Panc1 (cell line): ENCODE measurements at regions not wholly inside any gene's neighbourhood (a gene's known extent, or its start where the extent isn't known, plus 50 kb on each side); places are given as distances from the start of the nearest gene placed in this dataset.

Experiments used
- ATAC-seq: fragments of 200-7000 bp; cut with Tn5 transposase; 2 replicates; pipeline ENCODE4 v1.9.1; 2020; ENCODE audit warnings: mild to moderate bottlenecking, moderate library complexity
- BruUV-seq: library from RNA; stranded (reverse); fragments of 400-500 nt; replicated peaks from 2 replicates; lab custom pipeline; 2021; lab: Mats Ljungman, UMichigan
- CTCF ChIA-PET: fragments of 300-600 bp; sonication (Branson Sonifier 250); formaldehyde crosslinking; loops from one replicate; lab custom pipeline; 2022; ENCODE audit warnings: antibody characterized with exemption; lab: Charles Lee
- POLR2A ChIA-PET: fragments of 300-600 bp; sonication (Branson Sonifier 250); formaldehyde crosslinking; loops from one replicate; lab custom pipeline; 2022; ENCODE audit warnings: antibody characterized with exemption; lab: Charles Lee
- DNase-seq: peaks from one replicate; pipeline ENCODE4 v3.0.0-alpha.2; 2010; ENCODE audit warnings: low read depth, low spot score
- H3K27ac ChIP-seq: 2 replicates; pipeline ENCODE4 v1.5.1; 2011; ENCODE audit warnings: mild to moderate bottlenecking, low read length, inconsistent platforms
- H3K27me3 ChIP-seq: fragments of 200-500 bp; sonication (Bioruptor generic); 2 replicates; pipeline ENCODE4 v1.6.0; 2014; ENCODE audit warnings: low read length, inconsistent platforms; ENCODE audit not compliant: control insufficient read depth, insufficient read depth
- H3K36me3 ChIP-seq: fragments of 200-500 bp; sonication (Bioruptor generic); 2 replicates; pipeline ENCODE4 v1.5.1; 2014; ENCODE audit warnings: inconsistent platforms, mild to moderate bottlenecking, low read length, moderate library complexity; ENCODE audit not compliant: control insufficient read depth, insufficient read depth
- H3K4me1 ChIP-seq: 2 replicates; pipeline ENCODE4 v1.5.1; 2011; ENCODE audit warnings: inconsistent platforms, mild to moderate bottlenecking, low read length, moderate library complexity; ENCODE audit not compliant: control insufficient read depth, insufficient read depth
- H3K4me3 ChIP-seq, 2 experiments: 2 replicates each; pipeline ENCODE4 v1.5.1; 2011 to 2012; ENCODE audit warnings: low read depth in 2 of 2, low read length in 2 of 2, mild to moderate bottlenecking in 2 of 2, inconsistent platforms in 1 of 2, moderate library complexity in 1 of 2
- H3K9me3 ChIP-seq: fragments of 200-500 bp; sonication (Bioruptor generic); 2 replicates; pipeline ENCODE4 v1.5.1; 2014; ENCODE audit warnings: low read depth, mild to moderate bottlenecking, inconsistent platforms, low read length, moderate library complexity; ENCODE audit not compliant: control insufficient read depth, insufficient read depth
- POLR2AphosphoS5 ChIP-seq: IDR thresholded peaks from 2 replicates; pipeline ENCODE4 v1.6.1; 2012; ENCODE audit warnings: mild to moderate bottlenecking, low read depth, low read length, moderate library complexity
- REST ChIP-seq, 2 experiments: IDR thresholded peaks; 2 replicates each; pipeline ENCODE4 v1.6.1; 2011 to 2012; ENCODE audit warnings: low read depth in 2 of 2, control low read depth in 1 of 2, low read length in 1 of 2, mild to moderate bottlenecking in 1 of 2, moderate library complexity in 1 of 2; ENCODE audit not compliant: insufficient read depth in 1 of 2
- SIN3A ChIP-seq: IDR thresholded peaks from 2 replicates; pipeline ENCODE4 v1.6.1; 2012; ENCODE audit warnings: low read depth, mild to moderate bottlenecking, low read length, moderate library complexity, borderline replicate concordance; ENCODE audit not compliant: insufficient read depth
- TCF7L2 ChIP-seq: IDR thresholded peaks from 2 replicates; pipeline ENCODE4 v1.6.1; 2011; ENCODE audit warnings: mild to moderate bottlenecking, low read depth, low read length, inconsistent platforms
- in situ Hi-C: cut with HindIII; loops from 2 replicates; pipeline ENCODE4 v1.10.0; 2016; ENCODE audit warnings: low sequenced_read_pairs, low pct_unique_long_range_greater_than_20kb
- intact Hi-C: fragments of 100-400 bp; cut with micrococcal nuclease; formaldehyde crosslinking; loops from one replicate; pipeline ENCODE4 v1.10.0; 2022; ENCODE audit not compliant: unreplicated experiment
- TF ChIP-seq, protein P1 (sequence below): fragments of 450-650 bp; IDR thresholded peaks from 2 replicates; pipeline ENCODE4 v1.5.1; 2017; ENCODE audit warnings: mild to moderate bottlenecking

DNA sequence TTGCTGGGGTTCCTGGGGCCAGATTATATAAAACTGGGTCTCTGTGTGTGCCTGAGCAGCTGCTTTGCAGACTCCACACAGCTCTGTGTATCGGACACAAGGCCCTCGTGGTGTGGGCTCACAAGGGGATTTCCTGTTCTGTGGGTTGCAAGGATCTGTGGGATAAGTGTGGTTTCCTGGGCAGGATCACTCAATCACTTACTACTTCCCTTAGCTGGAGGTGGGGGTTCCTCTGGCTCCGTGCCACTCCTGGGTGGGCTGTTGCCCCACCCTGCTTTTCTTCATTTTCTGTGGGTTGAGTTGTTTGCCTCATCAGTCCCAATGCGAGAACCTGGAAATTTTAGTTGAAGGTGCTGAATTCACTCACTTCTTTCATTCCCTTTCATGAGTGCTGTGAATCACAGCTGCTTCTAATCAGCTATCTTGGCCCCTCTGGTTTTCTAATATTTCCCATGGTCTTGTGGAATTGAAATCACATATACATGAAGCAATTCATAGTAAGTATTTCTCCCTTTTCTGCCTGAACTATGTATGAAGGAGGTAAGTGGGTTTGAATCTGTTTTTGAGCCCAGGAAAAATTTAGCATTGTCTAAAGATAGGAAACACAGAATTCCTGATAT, 196.3 kb downstream of the DCDC2C start:
- DNase-seq: no peak
- Histone ChIP-seq H3K4me1 (no peaks in the 10 kb centered on the region), H3K9me3 (no peaks in the 10 kb centered on the region), H3K4me3 (no peak overlapping the region), H3K36me3 (no peaks in the 10 kb centered on the region), H3K27ac (no peak overlapping the region), H3K27me3 (no peaks in the 10 kb centered on the region)
- POLR2A ChIA-PET: no interaction called here
- intact Hi-C loops (no loop called here), in situ Hi-C loops (no loop called here)
- BruUV-seq: no TSS peak
- ATAC-seq: no peak
- CTCF ChIA-PET: no interaction called here
- TF ChIP-seq SIN3A (no peak), REST (IDR thresholded peaks at IDR 0.05; ENCODE audit: insufficient read depth in 1 of 2, low read depth in 2 of 2, low read length in 1 of 2) (no peak), TCF7L2 (no peak), POLR2AphosphoS5 (no peak)
- TF ChIP-seq, protein P1, sequence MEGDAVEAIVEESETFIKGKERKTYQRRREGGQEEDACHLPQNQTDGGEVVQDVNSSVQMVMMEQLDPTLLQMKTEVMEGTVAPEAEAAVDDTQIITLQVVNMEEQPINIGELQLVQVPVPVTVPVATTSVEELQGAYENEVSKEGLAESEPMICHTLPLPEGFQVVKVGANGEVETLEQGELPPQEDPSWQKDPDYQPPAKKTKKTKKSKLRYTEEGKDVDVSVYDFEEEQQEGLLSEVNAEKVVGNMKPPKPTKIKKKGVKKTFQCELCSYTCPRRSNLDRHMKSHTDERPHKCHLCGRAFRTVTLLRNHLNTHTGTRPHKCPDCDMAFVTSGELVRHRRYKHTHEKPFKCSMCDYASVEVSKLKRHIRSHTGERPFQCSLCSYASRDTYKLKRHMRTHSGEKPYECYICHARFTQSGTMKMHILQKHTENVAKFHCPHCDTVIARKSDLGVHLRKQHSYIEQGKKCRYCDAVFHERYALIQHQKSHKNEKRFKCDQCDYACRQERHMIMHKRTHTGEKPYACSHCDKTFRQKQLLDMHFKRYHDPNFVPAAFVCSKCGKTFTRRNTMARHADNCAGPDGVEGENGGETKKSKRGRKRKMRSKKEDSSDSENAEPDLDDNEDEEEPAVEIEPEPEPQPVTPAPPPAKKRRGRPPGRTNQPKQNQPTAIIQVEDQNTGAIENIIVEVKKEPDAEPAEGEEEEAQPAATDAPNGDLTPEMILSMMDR: no peak

GRCh38 chr2:3902131-3902530, 198.8 kb downstream of the DCDC2C start:
- Histone ChIP-seq H3K36me3 (no peaks in the 10 kb centered on the region), H3K9me3 (no peaks in the 10 kb centered on the region), H3K27me3 (no peaks in the 10 kb centered on the region), H3K4me1 (no peaks in the 10 kb centered on the region), H3K4me3 (no peak overlapping the region), H3K27ac (no peak overlapping the region)
- BruUV-seq: no TSS peak
- ChIA-PET POLR2A (no interaction called here), CTCF (interaction anchor here (0.6 kb wide), 1 partner anchor 76 kb away, joined by 7 read pairs; no protein-coding TSS in a partner anchor)
- DNase-seq (no peak), ATAC-seq (no peak)
- TF ChIP-seq, protein P1: no peak
- in situ Hi-C loops (no loop called here), intact Hi-C loops (no loop called here)
